Fibroblast of pulmonary artery (primary cell): ENCODE measurements at regions not wholly inside any gene's neighbourhood (a gene's known extent, or its start where the extent isn't known, plus 50 kb on each side); places are given as distances from the start of the nearest gene placed in this dataset.

Experiments
- DNase-seq: peaks from one replicate; pipeline ENCODE4 v3.0.0-alpha.2; 2010; ENCODE audit warnings: low read depth
- H3K4me3 ChIP-seq: replicated peaks from 2 replicates; pipeline ENCODE4 v1.5.1; 2011; ENCODE audit warnings: low read depth, mild to moderate bottlenecking, control low read depth, low read length, moderate library complexity
- CTCF ChIP-seq: IDR thresholded peaks from 2 replicates; pipeline ENCODE4 v1.5.1; 2011; ENCODE audit warnings: mild to moderate bottlenecking, control low read depth, low read length, inconsistent platforms; ENCODE audit errors: missing control alignments

GRCh38 chr3:66910266-66911055, 87.6 kb upstream of the KBTBD8 start:
- no peak overlapping the region for H3K4me3 ChIP-seq
- no peak for TF ChIP-seq CTCF
- no peak for DNase-seq

- no peak for TF ChIP-seq CTCF
- no peak overlapping the region for H3K4me3 ChIP-seq
- DNase-seq: no peak
Measured at GRCh38 chr3:66912306-66912705, 85.8 kb upstream of the KBTBD8 start.

- no peak for TF ChIP-seq CTCF
- DNase-seq: no peak
- H3K4me3 ChIP-seq: no peak overlapping the region
Measured at GRCh38 chr3:66922058-66922457, 76.0 kb upstream of the KBTBD8 start.

GRCh38 chr3:66923969-66924368, 74.1 kb upstream of the KBTBD8 start:
- DNase-seq: no peak
- no peak overlapping the region for H3K4me3 ChIP-seq
- TF ChIP-seq CTCF: no peak

- H3K4me3 ChIP-seq: no peak overlapping the region
- TF ChIP-seq CTCF: no peak
- DNase-seq: no peak
Measured at GRCh38 chr3:66928252-66928651, 69.9 kb upstream of the KBTBD8 start.

- no peak overlapping the region for H3K4me3 ChIP-seq
- DNase-seq: no peak
- TF ChIP-seq CTCF: no peak
Measured at GRCh38 chr3:66931291-66931690, 66.8 kb upstream of the KBTBD8 start.

GRCh38 chr3:66931699-66932098, 66.4 kb upstream of the KBTBD8 start:
- no peak overlapping the region for H3K4me3 ChIP-seq
- no peak for TF ChIP-seq CTCF

More at GRCh38 chr3:66931699-66932098, 66.4 kb upstream of the KBTBD8 start:
- DNase-seq: no peak
